Endothelial cell of umbilical vein (primary cell): ENCODE measurements at regions not wholly inside any gene's neighbourhood (a gene's known extent, or its start where the extent isn't known, plus 50 kb on each side); places are given as distances from the start of the nearest gene placed in this dataset.

Experiments used
- BruUV-seq: library from RNA; stranded (reverse); fragments of 400-500 nt; replicated peaks from 2 replicates; lab custom pipeline; 2021; lab: Mats Ljungman, UMichigan
- CTCF ChIA-PET: fragments of 300-600, 350-600 bp; sonication (Branson Sonifier 250); formaldehyde crosslinking; loops from one replicate; lab custom pipeline; 2021; ENCODE audit warnings: antibody characterized with exemption, inconsistent platforms; lab: Charles Lee
- POLR2A ChIA-PET: fragments of 300-600, 350-600 bp; sonication (Branson Sonifier 250); formaldehyde crosslinking; loops from one replicate; lab custom pipeline; 2021; ENCODE audit warnings: antibody characterized with exemption, inconsistent platforms; lab: Charles Lee
- DNase-seq: peaks from one replicate; pipeline ENCODE4 v3.0.0-alpha.2; 2011; ENCODE audit warnings: low read depth, low spot score
- FAIRE-seq: peaks from 2 replicates; lab custom pipeline; 2011; peaks lifted over from hg19 to GRCh38; lab: Jason Lieb, UNC
- H2AFZ ChIP-seq: 2 replicates; pipeline ENCODE4 v1.6.0; 2012; ENCODE audit warnings: low read depth, low read length, control low read depth, inconsistent platforms
- H3K27ac ChIP-seq: 2 replicates; pipeline ENCODE4 v1.5.1; 2011; ENCODE audit warnings: low read depth, mild to moderate bottlenecking, control low read depth, low read length, moderate library complexity; ENCODE audit not compliant: insufficient read depth
- H3K27me3 ChIP-seq, 2 experiments: 2 replicates each; pipeline versions ENCODE4 v1.6.0 to v1.6.1; 2011; ENCODE audit warnings: low read length in 2 of 2, mixed read lengths in 1 of 2; ENCODE audit not compliant: control insufficient read depth in 2 of 2, insufficient read depth in 2 of 2
- H3K36me3 ChIP-seq, 2 experiments: 2 replicates in 1 of 2; 3 replicates in 1 of 2; pipeline ENCODE4 v1.5.1; 2011; ENCODE audit warnings: low read length in 2 of 2, mild to moderate bottlenecking in 1 of 2, moderate library complexity in 1 of 2; ENCODE audit not compliant: control insufficient read depth in 2 of 2, insufficient read depth in 2 of 2; ENCODE audit errors: extremely low read depth in 1 of 2
- H3K4me1 ChIP-seq: 3 replicates; pipeline ENCODE4 v1.5.1; 2011; ENCODE audit warnings: mild to moderate bottlenecking, low read length; ENCODE audit not compliant: control insufficient read depth, insufficient read depth; ENCODE audit errors: extremely low read depth
- H3K4me2 ChIP-seq: 2 replicates; pipeline ENCODE4 v1.6.1; 2011; ENCODE audit warnings: low read length, control low read depth, mixed read lengths; ENCODE audit not compliant: insufficient read depth
- H3K4me3 ChIP-seq, 3 experiments: fragments of 200-600 bp in 1 of 3; sonication (generic), shearing (Covaris generic) in 1 of 3; replicated peaks in 1 of 3; 2 replicates each; pipeline ENCODE4 v1.5.1; 2011 to 2016; ENCODE audit warnings: control low read depth in 3 of 3, low read length in 3 of 3, mild to moderate bottlenecking in 2 of 3, inconsistent platforms in 1 of 3, low read depth in 1 of 3, moderate library complexity in 1 of 3; ENCODE audit not compliant: insufficient read depth in 1 of 3
- H3K79me2 ChIP-seq: 2 replicates; pipeline ENCODE4 v1.6.0; 2012; ENCODE audit warnings: low read length, inconsistent platforms; ENCODE audit not compliant: control insufficient read depth, insufficient read depth
- H3K9ac ChIP-seq: replicated peaks from 2 replicates; pipeline ENCODE3; 2011; ENCODE audit warnings: low read length, control low read depth; ENCODE audit not compliant: insufficient read depth; ENCODE audit errors: extremely low read depth
- H3K9me1 ChIP-seq: replicated peaks from 3 replicates; pipeline ENCODE4 v1.6.0; 2011; ENCODE audit warnings: mild to moderate bottlenecking, low read length; ENCODE audit not compliant: control insufficient read depth, insufficient read depth; ENCODE audit errors: extremely low read depth
- H3K9me3 ChIP-seq: replicated peaks from 2 replicates; pipeline ENCODE4 v1.5.1; 2012; ENCODE audit warnings: low read length, inconsistent platforms; ENCODE audit not compliant: control insufficient read depth, insufficient read depth
- H4K20me1 ChIP-seq: replicated peaks from 2 replicates; pipeline ENCODE3; 2011; ENCODE audit warnings: mild to moderate bottlenecking, low read length; ENCODE audit not compliant: control insufficient read depth, insufficient read depth; ENCODE audit errors: extremely low read depth
- EZH2 ChIP-seq: IDR thresholded peaks from 2 replicates; pipeline ENCODE4 v1.6.1; 2012; ENCODE audit warnings: borderline replicate concordance, low read depth, mild to moderate bottlenecking, moderate library complexity, low read length, inconsistent platforms; ENCODE audit not compliant: severe bottlenecking
- FOS ChIP-seq: IDR thresholded peaks from 2 replicates; pipeline ENCODE4 v1.6.1; 2011; ENCODE audit warnings: mild to moderate bottlenecking, low read length, moderate library complexity, borderline replicate concordance; ENCODE audit not compliant: insufficient read depth
- GATA2 ChIP-seq: IDR thresholded peaks from 2 replicates; pipeline ENCODE4 v1.7.0; 2011; ENCODE audit warnings: low read depth, mild to moderate bottlenecking, moderate library complexity, mixed read lengths, low read length; ENCODE audit not compliant: insufficient read length, insufficient read depth
- JUN ChIP-seq: IDR thresholded peaks from 2 replicates; pipeline ENCODE4 v1.6.1; 2011; ENCODE audit warnings: borderline replicate concordance, low read depth; ENCODE audit not compliant: insufficient read length, insufficient read depth
- MYC ChIP-seq: IDR thresholded peaks from one replicate; pipeline ENCODE4 v1.6.1; 2011; ENCODE audit warnings: mild to moderate bottlenecking, low read depth, low read length
- POLR2A ChIP-seq: IDR thresholded peaks from 2 replicates; pipeline ENCODE4 v1.6.1; 2012; ENCODE audit warnings: low read depth, mild to moderate bottlenecking, control low read depth, low read length
- POLR2AphosphoS5 ChIP-seq: IDR thresholded peaks from 2 replicates; pipeline ENCODE4 v1.6.1; 2012; ENCODE audit warnings: low read depth, mild to moderate bottlenecking, control low read depth, low read length, moderate library complexity; ENCODE audit not compliant: insufficient read depth
- dilution Hi-C: fragments of 300-500 bp; cut with MboI; formaldehyde crosslinking; loops from one replicate; pipeline ENCODE4 v1.15.0; 2019; ENCODE audit warnings: low sequenced_read_pairs; ENCODE audit not compliant: extremely low pct_ligation_motif_present
- intact Hi-C: fragments of 100-400 bp; cut with micrococcal nuclease; formaldehyde crosslinking; loops from one replicate; pipeline ENCODE4 v1.10.0; 2022
- TF ChIP-seq, protein P1 (sequence below), 2 donors: IDR thresholded peaks; 1 replicate in 1 of 2; 2 replicates in 1 of 2; pipeline ENCODE4 v1.5.1; 2011; ENCODE audit warnings: low read length in 2 of 2, mild to moderate bottlenecking in 2 of 2, moderate library complexity in 2 of 2, control low read depth in 1 of 2, inconsistent platforms in 1 of 2, low read depth in 1 of 2; ENCODE audit not compliant: insufficient read depth in 1 of 2; ENCODE audit errors: extremely low read depth in 1 of 2
- TF ChIP-seq, protein P2 (sequence below): IDR thresholded peaks from 2 replicates; pipeline ENCODE4 v1.6.1; 2011; ENCODE audit not compliant: insufficient read depth, insufficient read length

DNA sequence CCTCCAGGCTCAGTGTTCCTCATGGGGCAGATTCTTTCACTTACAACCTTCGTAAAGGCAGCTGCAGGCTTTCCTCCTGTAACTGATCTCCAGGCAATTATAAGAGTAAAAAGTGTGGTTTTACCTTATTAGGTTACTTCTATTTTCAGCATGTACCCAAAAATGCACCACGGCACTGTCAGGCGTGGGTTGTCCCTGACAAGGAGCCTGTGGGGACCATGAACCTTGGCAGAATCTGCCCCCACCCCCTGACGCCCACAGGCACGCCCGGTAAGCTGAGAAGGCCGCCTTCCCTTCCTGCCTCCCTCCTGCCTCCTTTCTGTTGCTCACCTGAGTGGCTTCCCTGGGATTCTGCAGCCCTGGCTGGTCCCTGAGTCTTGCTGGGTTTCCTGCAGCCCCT lies 1383.3 kb downstream of the TBC1D22A start:
- TF ChIP-seq MYC (no peak), EZH2 (no peak), JUN (no peak), GATA2 (no peak), FOS (no peak), POLR2AphosphoS5 (no peak), POLR2A (no peak)
- TF ChIP-seq, protein P1, sequence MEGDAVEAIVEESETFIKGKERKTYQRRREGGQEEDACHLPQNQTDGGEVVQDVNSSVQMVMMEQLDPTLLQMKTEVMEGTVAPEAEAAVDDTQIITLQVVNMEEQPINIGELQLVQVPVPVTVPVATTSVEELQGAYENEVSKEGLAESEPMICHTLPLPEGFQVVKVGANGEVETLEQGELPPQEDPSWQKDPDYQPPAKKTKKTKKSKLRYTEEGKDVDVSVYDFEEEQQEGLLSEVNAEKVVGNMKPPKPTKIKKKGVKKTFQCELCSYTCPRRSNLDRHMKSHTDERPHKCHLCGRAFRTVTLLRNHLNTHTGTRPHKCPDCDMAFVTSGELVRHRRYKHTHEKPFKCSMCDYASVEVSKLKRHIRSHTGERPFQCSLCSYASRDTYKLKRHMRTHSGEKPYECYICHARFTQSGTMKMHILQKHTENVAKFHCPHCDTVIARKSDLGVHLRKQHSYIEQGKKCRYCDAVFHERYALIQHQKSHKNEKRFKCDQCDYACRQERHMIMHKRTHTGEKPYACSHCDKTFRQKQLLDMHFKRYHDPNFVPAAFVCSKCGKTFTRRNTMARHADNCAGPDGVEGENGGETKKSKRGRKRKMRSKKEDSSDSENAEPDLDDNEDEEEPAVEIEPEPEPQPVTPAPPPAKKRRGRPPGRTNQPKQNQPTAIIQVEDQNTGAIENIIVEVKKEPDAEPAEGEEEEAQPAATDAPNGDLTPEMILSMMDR (IDR thresholded peaks at IDR 0.05; ENCODE audit: extremely low read depth in 1 of 2, insufficient read depth in 1 of 2, low read depth in 1 of 2, low read length in 2 of 2): no peak
- TF ChIP-seq, protein P2, sequence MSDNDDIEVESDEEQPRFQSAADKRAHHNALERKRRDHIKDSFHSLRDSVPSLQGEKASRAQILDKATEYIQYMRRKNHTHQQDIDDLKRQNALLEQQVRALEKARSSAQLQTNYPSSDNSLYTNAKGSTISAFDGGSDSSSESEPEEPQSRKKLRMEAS: no peak
- peaks cover 11% of the 10 kb centered on the region for H3K9me3 ChIP-seq
- H2AFZ ChIP-seq: no peak overlapping the region
- no peaks in the 10 kb centered on the region for H3K9me1 ChIP-seq
- H3K9ac ChIP-seq: no peak overlapping the region
- H3K4me1 ChIP-seq: no peaks in the 10 kb centered on the region
- H3K27me3 ChIP-seq: no peaks in the 10 kb centered on the region
- H3K4me3 ChIP-seq: no peak overlapping the region
- no peaks in the 10 kb centered on the region for H3K36me3 ChIP-seq
- FAIRE-seq: no peak
- ChIA-PET CTCF (no interaction called here), POLR2A (no interaction called here)
- H3K4me2 ChIP-seq: no peak overlapping the region
- dilution Hi-C loops (no loop called here), intact Hi-C loops (no loop called here)
- no peaks in the 10 kb centered on the region for H3K79me2 ChIP-seq
- no TSS peak for BruUV-seq
- DNase-seq: no peak
- no peaks in the 10 kb centered on the region for H4K20me1 ChIP-seq
- no peak overlapping the region for H3K27ac ChIP-seq
